ENCODE measurements at regions not wholly inside any gene's neighbourhood (a gene's known extent, or its start where the extent isn't known, plus 50 kb on each side); places are given as distances from the start of the nearest gene placed in this dataset.

GRCh38 chr2:239484571-239485355 lies 83.9 kb upstream of the HDAC4 start:
- Mint-ChIP-seq H3K27me3 (ENCODE audit: low read depth) (peaks cover 10% of the 10 kb centered on the region), H3K4me1 (peaks cover 18% of the 10 kb centered on the region), H3K4me3 (no peak overlapping the region), H3K36me3 (ENCODE audit: low read depth) (no peaks in the 10 kb centered on the region), H3K9me3 (peaks cover 3% of the 10 kb centered on the region), H3K27ac (no peak overlapping the region)
- TF ChIP-seq CTCF (IDR thresholded peaks at IDR 0.05; ENCODE audit: unreplicated experiment in 3 of 3) = no peak

GRCh38 chr2:239482778-239483712 lies 82.2 kb upstream of the HDAC4 start:
- no peak overlapping the region for H3K4me3 Mint-ChIP-seq
- no peak for TF ChIP-seq CTCF (IDR thresholded peaks at IDR 0.05; ENCODE audit: unreplicated experiment in 3 of 3)
- H3K9me3 Mint-ChIP-seq = peaks cover 3% of the 10 kb centered on the region

GRCh38 chr2:239479471-239479870 lies 78.7 kb upstream of the HDAC4 start:
- no peak for TF ChIP-seq CTCF (IDR thresholded peaks at IDR 0.05; ENCODE audit: unreplicated experiment in 3 of 3)
- H3K4me3 Mint-ChIP-seq = no peak overlapping the region
- H3K36me3 Mint-ChIP-seq (ENCODE audit: low read depth) = no peaks in the 10 kb centered on the region
- peaks cover 3% of the 10 kb centered on the region for H3K9me3 Mint-ChIP-seq
- no peak overlapping the region for H3K27ac Mint-ChIP-seq
- peaks cover 10% of the 10 kb centered on the region for H3K4me1 Mint-ChIP-seq
- H3K27me3 Mint-ChIP-seq (ENCODE audit: low read depth) = peaks cover 9% of the 10 kb centered on the region

More at GRCh38 chr2:239482778-239483712, 82.2 kb upstream of the HDAC4 start:
- Mint-ChIP-seq H3K27me3 (ENCODE audit: low read depth) (peaks cover 10% of the 10 kb centered on the region), H3K36me3 (ENCODE audit: low read depth) (no peaks in the 10 kb centered on the region), H3K27ac (no peak overlapping the region), H3K4me1 (peaks cover 10% of the 10 kb centered on the region)

- no peak overlapping the region for H3K4me3 Mint-ChIP-seq
- no peak for TF ChIP-seq CTCF (IDR thresholded peaks at IDR 0.05; ENCODE audit: unreplicated experiment in 3 of 3)
- peaks cover 3% of the 10 kb centered on the region for H3K9me3 Mint-ChIP-seq
- peaks cover 14% of the 10 kb centered on the region for H3K27me3 Mint-ChIP-seq (ENCODE audit: low read depth)
- H3K4me1 Mint-ChIP-seq = peaks cover 6% of the 10 kb centered on the region
- H3K27ac Mint-ChIP-seq = no peak overlapping the region
- H3K36me3 Mint-ChIP-seq (ENCODE audit: low read depth) = no peaks in the 10 kb centered on the region
Measured at GRCh38 chr2:239477591-239477990, 76.8 kb upstream of the HDAC4 start.

- Mint-ChIP-seq H3K27ac (no peak overlapping the region), H3K27me3 (ENCODE audit: low read depth) (peaks cover 13% of the 10 kb centered on the region), H3K36me3 (ENCODE audit: low read depth) (no peaks in the 10 kb centered on the region), H3K9me3 (peaks cover 3% of the 10 kb centered on the region), H3K4me3 (no peak overlapping the region), H3K4me1 (peaks cover 4% of the 10 kb centered on the region)
- TF ChIP-seq CTCF (IDR thresholded peaks at IDR 0.05; ENCODE audit: unreplicated experiment in 3 of 3) = no peak
Measured at GRCh38 chr2:239476757-239477585, 76.2 kb upstream of the HDAC4 start.

All from nephron (organoid).